IPS-20b (cell line): ENCODE measurements at regions not wholly inside any gene's neighbourhood (a gene's known extent, or its start where the extent isn't known, plus 50 kb on each side); places are given as distances from the start of the nearest gene placed in this dataset.

ENCODE experiments used
- H3K27ac ChIP-seq: one replicate; pipeline ENCODE4 v1.5.1; 2013; ENCODE audit warnings: low read length
- H3K27me3 ChIP-seq: 2 replicates; pipeline ENCODE4 v1.6.1; 2013; ENCODE audit warnings: mild to moderate bottlenecking, low read length, inconsistent platforms; ENCODE audit not compliant: insufficient read depth
- H3K36me3 ChIP-seq: 2 replicates; pipeline ENCODE4 v1.6.1; 2013; ENCODE audit warnings: low read depth, mild to moderate bottlenecking, inconsistent platforms, low read length, moderate library complexity; ENCODE audit not compliant: insufficient read depth
- H3K4me1 ChIP-seq: 2 replicates; pipeline ENCODE4 v1.6.1; 2013; ENCODE audit warnings: mild to moderate bottlenecking, control low read depth, inconsistent platforms, low read length, moderate library complexity; ENCODE audit not compliant: insufficient read depth
- H3K4me3 ChIP-seq: 2 replicates; pipeline ENCODE4 v1.5.1; 2013; ENCODE audit warnings: mild to moderate bottlenecking, low read length, inconsistent platforms
- H3K9ac ChIP-seq: 2 replicates; pipeline ENCODE4 v1.6.1; 2013; ENCODE audit warnings: low read depth, mild to moderate bottlenecking, inconsistent platforms, low read length, moderate library complexity
- H3K9me3 ChIP-seq: 2 replicates; pipeline ENCODE4 v1.6.1; 2013; ENCODE audit warnings: mild to moderate bottlenecking, low read depth, low read length, inconsistent platforms; ENCODE audit not compliant: insufficient read depth

DNA sequence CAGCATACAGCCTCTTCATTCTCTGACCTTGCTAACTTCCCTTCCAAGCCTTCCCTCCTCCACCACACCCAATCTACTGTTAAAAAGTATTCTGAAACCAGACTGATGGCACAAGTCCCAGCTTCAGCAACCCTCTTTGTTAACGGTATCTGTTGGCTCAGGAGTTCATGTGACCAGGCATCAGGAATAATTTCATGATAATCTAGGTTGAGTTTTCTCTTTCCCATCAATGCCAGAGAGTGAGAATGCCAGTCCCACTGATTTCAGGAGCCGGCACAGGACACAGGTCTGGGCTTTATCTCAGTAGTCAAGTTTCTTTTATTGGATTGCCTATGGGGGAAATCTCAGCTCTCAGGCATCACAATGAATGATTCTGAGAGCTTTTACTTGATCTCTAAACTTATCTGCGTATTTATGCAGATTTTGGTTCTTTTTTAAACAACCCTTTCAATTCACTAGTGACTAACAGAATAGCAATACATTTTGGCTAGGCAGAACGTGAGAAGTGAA lies 231.0 kb upstream of the LYZL1 start:
- Histone ChIP-seq H3K27ac (no peak overlapping the region), H3K9ac (no peak overlapping the region), H3K4me1 (peaks cover 6% of the 10 kb centered on the region; the same call in 1 of the 2 replicates), H3K27me3 (no peaks in the 10 kb centered on the region), H3K9me3 (no peaks in the 10 kb centered on the region), H3K36me3 (no peaks in the 10 kb centered on the region), H3K4me3 (no peak overlapping the region)

DNA sequence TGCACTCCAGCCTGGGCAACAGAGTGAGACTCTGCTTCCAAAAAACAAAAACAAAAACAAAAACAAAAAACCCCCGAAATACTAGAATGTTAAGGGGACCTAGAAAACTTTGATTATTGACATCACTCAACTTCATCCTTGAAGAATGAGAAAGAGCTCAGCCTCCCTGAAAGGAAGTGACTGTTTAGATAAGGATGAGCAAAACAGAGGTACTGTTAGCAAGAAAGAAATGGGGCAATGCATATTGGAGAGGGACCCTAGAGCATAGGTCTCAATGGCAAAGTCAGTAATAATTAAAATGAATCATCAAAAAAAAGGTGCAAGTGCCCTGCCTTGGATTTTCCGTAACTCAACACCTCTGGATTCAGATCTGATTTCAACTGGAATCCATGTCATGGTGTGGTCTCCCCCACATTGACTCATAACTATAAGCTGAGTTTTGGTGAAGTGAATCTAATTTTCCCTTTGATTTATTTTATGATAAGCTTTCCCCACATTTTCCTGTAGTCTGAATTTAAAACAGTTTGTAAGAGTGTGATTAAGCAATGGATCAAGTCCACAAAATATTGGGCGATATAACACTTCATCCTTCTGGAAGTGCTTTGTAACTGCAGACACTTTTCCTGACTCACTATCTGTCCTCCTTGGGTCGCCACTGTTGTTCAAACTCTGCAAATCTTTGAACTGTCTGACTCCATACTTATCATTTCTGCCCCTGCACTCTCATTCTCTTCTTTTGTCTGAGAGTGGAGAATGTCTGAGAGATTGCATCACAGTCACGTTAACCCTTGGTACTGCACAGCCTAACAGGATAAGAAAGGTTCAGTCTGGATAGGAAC lies 224.8 kb upstream of the LYZL1 start:
- Histone ChIP-seq H3K9ac (no peak overlapping the region), H3K4me3 (no peak overlapping the region)

GRCh38 chr10:29064680-29065079 lies 224.2 kb upstream of the LYZL1 start:
- Histone ChIP-seq H3K9ac (no peak overlapping the region), H3K27ac (no peak overlapping the region)

More for the DNA sequence above, 224.8 kb upstream of the LYZL1 start:
- Histone ChIP-seq H3K27ac (no peak overlapping the region), H3K36me3 (no peaks in the 10 kb centered on the region), H3K4me1 (peaks cover 9% of the 10 kb centered on the region), H3K9me3 (no peaks in the 10 kb centered on the region), H3K27me3 (no peaks in the 10 kb centered on the region)

DNA sequence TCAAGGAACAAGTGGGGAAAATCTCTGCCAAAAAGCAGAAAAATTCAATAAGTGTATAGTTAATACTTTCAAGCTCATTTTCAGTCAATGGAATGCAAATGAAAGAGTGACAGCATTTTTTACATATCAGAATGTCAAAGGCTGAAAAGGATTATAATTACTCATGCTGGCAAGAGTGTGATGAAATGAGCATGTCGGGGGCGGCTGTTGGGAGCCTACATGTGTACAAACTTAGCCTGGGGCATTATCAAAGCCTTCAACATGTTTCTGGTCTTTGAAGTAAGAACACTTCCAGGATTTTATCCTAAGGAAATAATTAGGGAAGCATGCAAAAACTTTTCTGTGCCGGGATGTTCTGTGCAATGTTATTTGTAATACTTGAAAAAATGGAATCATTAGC lies 221.7 kb upstream of the LYZL1 start:
- Histone ChIP-seq H3K9me3 (no peaks in the 10 kb centered on the region), H3K27ac (no peak overlapping the region), H3K9ac (no peak overlapping the region), H3K36me3 (no peaks in the 10 kb centered on the region), H3K27me3 (no peaks in the 10 kb centered on the region), H3K4me1 (peaks cover 18% of the 10 kb centered on the region), H3K4me3 (no peak overlapping the region)

More at GRCh38 chr10:29064680-29065079, 224.2 kb upstream of the LYZL1 start:
- Histone ChIP-seq H3K4me1 (peaks cover 15% of the 10 kb centered on the region), H3K9me3 (no peaks in the 10 kb centered on the region), H3K27me3 (no peaks in the 10 kb centered on the region), H3K36me3 (no peaks in the 10 kb centered on the region), H3K4me3 (no peak overlapping the region)

GRCh38 chr10:29067628-29068027 lies 221.2 kb upstream of the LYZL1 start:
- H3K36me3 ChIP-seq, result no peaks in the 10 kb centered on the region
- H3K9me3 ChIP-seq, result no peaks in the 10 kb centered on the region
- H3K27ac ChIP-seq, result no peak overlapping the region
- H3K4me3 ChIP-seq, result no peak overlapping the region
- H3K4me1 ChIP-seq, result peaks cover 18% of the 10 kb centered on the region
- no peaks in the 10 kb centered on the region for H3K27me3 ChIP-seq
- H3K9ac ChIP-seq, result no peak overlapping the region

DNA sequence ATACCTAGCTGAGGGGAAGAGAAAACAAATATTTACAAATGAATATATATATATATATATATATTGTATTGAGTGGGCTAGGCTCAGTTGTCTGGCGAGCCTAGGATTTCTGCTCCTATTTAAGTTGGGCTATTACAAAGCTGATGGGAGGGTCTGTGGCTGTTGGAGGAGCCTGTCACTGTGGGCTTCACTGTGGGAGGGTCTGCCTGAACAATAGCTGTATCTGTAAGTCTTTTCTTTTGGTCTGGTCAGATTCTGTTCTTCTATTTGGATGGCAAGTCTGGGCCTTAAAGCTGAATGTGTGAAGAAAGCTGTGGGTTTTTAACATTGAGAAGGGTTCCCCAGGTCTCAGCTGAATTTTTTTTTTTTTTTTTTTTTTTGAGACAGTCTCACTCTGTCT lies 220.6 kb upstream of the LYZL1 start:
- no peak overlapping the region for H3K4me3 ChIP-seq
- no peak overlapping the region for H3K27ac ChIP-seq
- no peak overlapping the region for H3K9ac ChIP-seq
- H3K36me3 ChIP-seq, result no peaks in the 10 kb centered on the region
- no peaks in the 10 kb centered on the region for H3K9me3 ChIP-seq
- no peaks in the 10 kb centered on the region for H3K27me3 ChIP-seq
- peaks cover 18% of the 10 kb centered on the region for H3K4me1 ChIP-seq

DNA sequence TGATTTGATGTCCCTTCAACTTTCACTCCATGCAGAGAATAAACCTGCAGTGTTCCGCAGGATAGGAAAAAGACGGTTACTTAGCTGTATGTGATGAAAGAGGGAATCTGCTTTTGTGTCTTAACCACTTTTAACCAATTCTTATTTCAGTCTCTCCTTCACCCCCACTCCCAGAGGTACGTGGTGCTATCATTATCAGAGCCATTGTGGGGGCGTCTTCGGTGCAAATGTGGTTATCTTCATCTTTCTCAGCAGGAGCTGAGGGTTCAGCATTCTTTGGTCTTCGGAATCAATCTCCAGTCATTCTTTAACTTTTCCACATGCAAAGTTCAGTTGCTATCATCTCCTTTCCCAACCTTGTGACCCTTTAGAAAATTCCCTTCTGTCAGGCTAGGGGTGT lies 219.9 kb upstream of the LYZL1 start:
- H3K4me1 ChIP-seq, result peaks cover 18% of the 10 kb centered on the region
- no peaks in the 10 kb centered on the region for H3K27me3 ChIP-seq
- no peaks in the 10 kb centered on the region for H3K36me3 ChIP-seq
- H3K27ac ChIP-seq, result no peak overlapping the region
- H3K4me3 ChIP-seq, result no peak overlapping the region
- H3K9ac ChIP-seq, result no peak overlapping the region
- no peaks in the 10 kb centered on the region for H3K9me3 ChIP-seq

GRCh38 chr10:29069941-29070340 lies 218.9 kb upstream of the LYZL1 start:
- H3K27me3 ChIP-seq, result no peaks in the 10 kb centered on the region
- no peak overlapping the region for H3K27ac ChIP-seq
- H3K4me3 ChIP-seq, result no peak overlapping the region
- H3K9me3 ChIP-seq, result no peaks in the 10 kb centered on the region
- peaks cover 14% of the 10 kb centered on the region for H3K4me1 ChIP-seq
- no peaks in the 10 kb centered on the region for H3K36me3 ChIP-seq
- H3K9ac ChIP-seq, result peak overlapping the region; percentile 51; the same call in 1 of the 2 replicates

DNA sequence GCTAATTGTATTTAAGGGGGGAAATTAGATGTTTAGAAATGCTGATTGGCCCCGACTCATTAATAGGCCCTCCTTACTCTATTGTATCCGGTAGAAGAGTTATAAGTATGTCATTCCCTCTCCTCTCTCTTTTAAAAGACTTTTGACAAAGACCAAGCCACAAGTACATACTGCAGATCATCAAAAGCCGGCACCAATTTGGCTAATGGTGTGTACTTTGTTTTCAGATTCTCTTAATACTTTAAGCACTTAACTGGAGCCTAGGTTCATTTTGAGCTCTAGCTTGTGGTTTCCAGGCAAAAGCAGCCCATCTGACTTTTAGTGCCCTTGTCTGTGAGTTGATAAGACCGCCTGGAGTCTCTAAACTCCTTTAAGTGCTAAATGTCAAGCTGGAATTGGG lies 210.0 kb upstream of the LYZL1 start:
- peaks cover 13% of the 10 kb centered on the region for H3K4me1 ChIP-seq
- no peak overlapping the region for H3K27ac ChIP-seq
- no peak overlapping the region for H3K9ac ChIP-seq
- H3K36me3 ChIP-seq, result no peaks in the 10 kb centered on the region
- no peak overlapping the region for H3K4me3 ChIP-seq
- no peaks in the 10 kb centered on the region for H3K27me3 ChIP-seq
- peaks cover 6% of the 10 kb centered on the region; the same call in 1 of the 2 replicates for H3K9me3 ChIP-seq

DNA sequence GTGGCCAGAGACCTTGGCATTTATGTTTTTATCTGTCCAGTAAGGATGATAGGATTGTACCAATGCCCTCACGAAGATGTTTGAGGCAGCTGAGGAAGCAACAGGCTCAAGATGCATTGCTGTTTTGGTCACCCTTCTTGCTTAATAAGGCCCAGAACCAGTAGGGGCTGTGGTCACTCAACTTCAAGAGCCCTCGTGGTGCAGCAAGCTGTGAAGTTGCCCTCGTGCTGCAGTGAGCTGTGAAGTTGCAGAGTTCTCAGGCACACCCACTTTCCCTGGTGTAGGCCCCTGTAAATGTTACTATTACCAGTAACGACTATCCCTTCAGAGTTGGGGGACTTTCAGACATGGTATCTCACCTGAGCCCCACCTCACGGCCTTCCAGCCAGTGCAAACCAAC lies 207.6 kb upstream of the LYZL1 start:
- H3K4me1 ChIP-seq, result peaks cover 13% of the 10 kb centered on the region
- no peak overlapping the region for H3K27ac ChIP-seq
- peaks cover 6% of the 10 kb centered on the region; the same call in 1 of the 2 replicates for H3K9me3 ChIP-seq
- no peaks in the 10 kb centered on the region for H3K27me3 ChIP-seq
- no peaks in the 10 kb centered on the region for H3K36me3 ChIP-seq
- H3K4me3 ChIP-seq, result no peak overlapping the region
- H3K9ac ChIP-seq, result no peak overlapping the region

DNA sequence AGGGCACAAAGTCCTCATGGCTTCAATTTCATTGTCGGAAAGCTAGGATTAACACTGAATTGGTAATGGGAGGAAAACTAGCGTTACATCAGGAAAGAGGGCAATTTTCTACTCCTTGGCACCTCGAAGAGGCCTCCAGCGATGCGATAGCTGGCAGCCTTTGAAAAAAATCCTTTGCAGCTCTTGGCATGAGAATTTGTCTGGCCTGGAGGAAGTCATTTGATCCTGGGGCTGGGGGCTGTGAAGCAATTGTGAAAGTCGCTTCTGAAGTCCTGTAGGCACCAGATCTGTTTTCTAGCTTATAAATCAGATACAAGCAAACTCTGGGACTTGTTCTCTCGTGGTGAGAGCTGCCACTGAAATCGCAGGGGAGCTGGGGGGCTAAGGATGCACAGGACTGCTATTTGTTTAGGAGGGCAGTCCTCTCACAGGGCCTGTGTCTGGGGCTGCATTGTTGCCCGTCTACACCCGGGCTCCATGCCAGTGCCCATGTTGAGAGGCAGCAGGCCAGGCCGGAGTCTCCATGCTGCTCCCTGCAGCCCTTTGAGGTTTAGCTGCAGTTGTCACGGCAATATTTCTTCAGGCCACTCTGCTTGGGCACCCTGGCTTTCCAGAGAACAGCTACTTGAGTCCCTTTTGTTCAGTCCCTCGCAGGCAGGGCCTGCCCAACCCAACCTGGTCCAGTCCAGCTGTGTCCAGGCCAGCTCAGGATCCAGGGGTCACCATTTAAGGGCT lies 206.8 kb upstream of the LYZL1 start:
- Histone ChIP-seq H3K27me3 (no peaks in the 10 kb centered on the region), H3K9ac (no peak overlapping the region), H3K27ac (no peak overlapping the region), H3K4me3 (no peak overlapping the region), H3K4me1 (peaks cover 13% of the 10 kb centered on the region), H3K9me3 (peaks cover 6% of the 10 kb centered on the region; the same call in 1 of the 2 replicates), H3K36me3 (no peaks in the 10 kb centered on the region)
